ENCODE measurements at regions not wholly inside any gene's neighbourhood (a gene's known extent, or its start where the extent isn't known, plus 50 kb on each side); places are given as distances from the start of the nearest gene placed in this dataset.
"Not testable (repeated sequence)": the region's sequence is repeated elsewhere in the genome, so short reads cannot be mapped to it uniquely, and the experiment has no call there.

- no peaks in the 10 kb centered on the region for H3K4me1 ChIP-seq
- TF ChIP-seq CTCF (IDR thresholded peaks at IDR 0.05), result no peak
- ATAC-seq, result no peak
- no peak for DNase-seq
- no peak overlapping the region for H3K4me3 ChIP-seq
- no peaks in the 10 kb centered on the region for H3K9me3 ChIP-seq
- no peaks in the 10 kb centered on the region for H3K36me3 ChIP-seq
- intact Hi-C loops (cut with DNase I), result no loop called here
- H3K27ac ChIP-seq, result no peak overlapping the region
- no peaks in the 10 kb centered on the region for H3K27me3 ChIP-seq
Measured at GRCh38 chr16:80253741-80254140, 287.1 kb upstream of the DYNLRB2 start.

GRCh38 chr16:80250381-80250780, 290.4 kb upstream of the DYNLRB2 start:
- Histone ChIP-seq H3K27ac (no peak overlapping the region), H3K9me3 (no peaks in the 10 kb centered on the region), H3K36me3 (no peaks in the 10 kb centered on the region), H3K27me3 (no peaks in the 10 kb centered on the region), H3K4me1 (no peaks in the 10 kb centered on the region), H3K4me3 (no peak overlapping the region)
- TF ChIP-seq CTCF (IDR thresholded peaks at IDR 0.05), result no peak
- intact Hi-C loops (cut with DNase I), result no loop called here
- ATAC-seq, result no peak
- DNase-seq, result no peak

GRCh38 chr16:80243303-80243702, 297.5 kb upstream of the DYNLRB2 start:
- DNase-seq; H3K27me3 ChIP-seq; ATAC-seq; intact Hi-C loops (cut with DNase I); H3K4me1 ChIP-seq; H3K36me3 ChIP-seq; H3K27ac ChIP-seq; H3K4me3 ChIP-seq: not testable (repeated sequence)
- peaks cover 0 to 16% of the 10 kb centered on the region in 2 donors for H3K9me3 ChIP-seq

GRCh38 chr16:80242279-80242678, 298.5 kb upstream of the DYNLRB2 start:
- H3K36me3 ChIP-seq; H3K27me3 ChIP-seq; DNase-seq; H3K27ac ChIP-seq; H3K4me3 ChIP-seq; H3K4me1 ChIP-seq; intact Hi-C loops (cut with DNase I); ATAC-seq: not testable (repeated sequence)
- H3K9me3 ChIP-seq, result peaks cover 0 to 22% of the 10 kb centered on the region in 2 donors

- no peak for TF ChIP-seq CTCF (IDR thresholded peaks at IDR 0.05)
- no peak overlapping the region for H3K4me3 ChIP-seq
- no peak for ATAC-seq
- peaks cover 0 to 7% of the 10 kb centered on the region in 2 donors for H3K9me3 ChIP-seq
- intact Hi-C loops (cut with DNase I), result no loop called here
- DNase-seq, result peak in 2 of 4 donors; percentile 47 to 48
- H3K4me1 ChIP-seq, result no peaks in the 10 kb centered on the region
- no peaks in the 10 kb centered on the region for H3K36me3 ChIP-seq
- H3K27ac ChIP-seq, result no peak overlapping the region
- no peaks in the 10 kb centered on the region for H3K27me3 ChIP-seq
Measured at GRCh38 chr16:80233097-80233835, 307.5 kb upstream of the DYNLRB2 start.

- no peak for TF ChIP-seq CTCF (IDR thresholded peaks at IDR 0.05)
- H3K27me3 ChIP-seq, result no peaks in the 10 kb centered on the region
- H3K4me1 ChIP-seq, result no peaks in the 10 kb centered on the region
- H3K27ac ChIP-seq, result no peak overlapping the region
- no peak for DNase-seq
- no peaks in the 10 kb centered on the region for H3K36me3 ChIP-seq
- H3K9me3 ChIP-seq, result peaks cover 0 to under 1% of the 10 kb centered on the region in 2 donors
- H3K4me3 ChIP-seq, result no peak overlapping the region
- intact Hi-C loops (cut with DNase I), result no loop called here
- ATAC-seq, result peak; percentile 76
Measured at GRCh38 chr16:80231888-80232287, 308.9 kb upstream of the DYNLRB2 start.

All from left lung (tissue), 4 donors.